ENCODE measurements at regions not wholly inside any gene's neighbourhood (a gene's known extent, or its start where the extent isn't known, plus 50 kb on each side); places are given as distances from the start of the nearest gene placed in this dataset.

GRCh38 chr11:23696688-23697415 lies 800.0 kb upstream of the LUZP2 start:
- TF ChIP-seq PATZ1 (CRISPR knock-in tag; IDR thresholded peaks at IDR 0.05; ENCODE audit: borderline replicate concordance) (no peak), ZFP30 (CRISPR knock-in tag; IDR thresholded peaks at IDR 0.05) (no peak), OSR1 (CRISPR knock-in tag; IDR thresholded peaks at IDR 0.05) (no peak), RARB (CRISPR knock-in tag; IDR thresholded peaks at IDR 0.05) (no peak), TOX (CRISPR knock-in tag; IDR thresholded peaks at IDR 0.05; ENCODE audit: borderline replicate concordance) (no peak), ISL1 (CRISPR knock-in tag; IDR thresholded peaks at IDR 0.05) (no peak), ARNTL (CRISPR knock-in tag; IDR thresholded peaks at IDR 0.05; ENCODE audit: borderline replicate concordance, low read depth) (no peak), ZNF565 (CRISPR knock-in tag; conservative IDR thresholded peaks at IDR 0.05; ENCODE audit: low read depth) (no peak), BACH2 (CRISPR knock-in tag; IDR thresholded peaks at IDR 0.05; ENCODE audit: borderline replicate concordance) (no peak), ZFP3 (CRISPR knock-in tag; IDR thresholded peaks at IDR 0.05) (no peak), PPARA (CRISPR knock-in tag; IDR thresholded peaks at IDR 0.05; ENCODE audit: borderline replicate concordance) (no peak)
